Chondrocyte (in vitro differentiated cells): ENCODE measurements at regions not wholly inside any gene's neighbourhood (a gene's known extent, or its start where the extent isn't known, plus 50 kb on each side); places are given as distances from the start of the nearest gene placed in this dataset.

Source experiments
- DNase-seq: peaks from one replicate; pipeline ENCODE4 v3.0.0; 2021; ENCODE audit warnings: mixed read lengths, low spot score
- H3K27ac Mint-ChIP-seq: one replicate; pipeline ENCODE4 v1.8.0; 2021; ENCODE audit warnings: mild to moderate bottlenecking, moderate library complexity, mixed read lengths; ENCODE audit not compliant: unreplicated experiment
- H3K27me3 Mint-ChIP-seq: 2 replicates; pipeline ENCODE4 v1.8.0; 2021; ENCODE audit warnings: low read depth, mixed read lengths
- H3K36me3 Mint-ChIP-seq: 2 replicates; pipeline ENCODE4 v1.8.0; 2021; ENCODE audit warnings: low read depth, mixed read lengths
- H3K4me1 Mint-ChIP-seq: 2 replicates; pipeline ENCODE4 v1.8.0; 2021; ENCODE audit warnings: low read depth, mild to moderate bottlenecking, mixed read lengths
- H3K4me3 Mint-ChIP-seq: one replicate; pipeline ENCODE4 v1.8.0; 2021; ENCODE audit warnings: mild to moderate bottlenecking, moderate library complexity, mixed read lengths; ENCODE audit not compliant: unreplicated experiment
- H3K9me3 Mint-ChIP-seq: 2 replicates; pipeline ENCODE4 v1.8.0; 2021; ENCODE audit warnings: low read depth, mixed read lengths
- TF ChIP-seq, protein P1 (sequence below): fragments of 200-600 bp; sonication (generic); IDR thresholded peaks from 2 replicates; pipeline ENCODE4 v1.5.0; 2021; ENCODE audit warnings: antibody characterized with exemption, mild to moderate bottlenecking, moderate library complexity

GRCh38 chr21:41075656-41076055 lies 92.3 kb upstream of the BACE2 start:
- Mint-ChIP-seq H3K36me3 (no peaks in the 10 kb centered on the region), H3K27ac (no peak overlapping the region), H3K4me3 (no peak overlapping the region), H3K4me1 (no peaks in the 10 kb centered on the region), H3K27me3 (peaks cover 6% of the 10 kb centered on the region), H3K9me3 (no peaks in the 10 kb centered on the region)
- no peak for DNase-seq
- TF ChIP-seq, protein P1, sequence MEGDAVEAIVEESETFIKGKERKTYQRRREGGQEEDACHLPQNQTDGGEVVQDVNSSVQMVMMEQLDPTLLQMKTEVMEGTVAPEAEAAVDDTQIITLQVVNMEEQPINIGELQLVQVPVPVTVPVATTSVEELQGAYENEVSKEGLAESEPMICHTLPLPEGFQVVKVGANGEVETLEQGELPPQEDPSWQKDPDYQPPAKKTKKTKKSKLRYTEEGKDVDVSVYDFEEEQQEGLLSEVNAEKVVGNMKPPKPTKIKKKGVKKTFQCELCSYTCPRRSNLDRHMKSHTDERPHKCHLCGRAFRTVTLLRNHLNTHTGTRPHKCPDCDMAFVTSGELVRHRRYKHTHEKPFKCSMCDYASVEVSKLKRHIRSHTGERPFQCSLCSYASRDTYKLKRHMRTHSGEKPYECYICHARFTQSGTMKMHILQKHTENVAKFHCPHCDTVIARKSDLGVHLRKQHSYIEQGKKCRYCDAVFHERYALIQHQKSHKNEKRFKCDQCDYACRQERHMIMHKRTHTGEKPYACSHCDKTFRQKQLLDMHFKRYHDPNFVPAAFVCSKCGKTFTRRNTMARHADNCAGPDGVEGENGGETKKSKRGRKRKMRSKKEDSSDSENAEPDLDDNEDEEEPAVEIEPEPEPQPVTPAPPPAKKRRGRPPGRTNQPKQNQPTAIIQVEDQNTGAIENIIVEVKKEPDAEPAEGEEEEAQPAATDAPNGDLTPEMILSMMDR = no peak

DNA sequence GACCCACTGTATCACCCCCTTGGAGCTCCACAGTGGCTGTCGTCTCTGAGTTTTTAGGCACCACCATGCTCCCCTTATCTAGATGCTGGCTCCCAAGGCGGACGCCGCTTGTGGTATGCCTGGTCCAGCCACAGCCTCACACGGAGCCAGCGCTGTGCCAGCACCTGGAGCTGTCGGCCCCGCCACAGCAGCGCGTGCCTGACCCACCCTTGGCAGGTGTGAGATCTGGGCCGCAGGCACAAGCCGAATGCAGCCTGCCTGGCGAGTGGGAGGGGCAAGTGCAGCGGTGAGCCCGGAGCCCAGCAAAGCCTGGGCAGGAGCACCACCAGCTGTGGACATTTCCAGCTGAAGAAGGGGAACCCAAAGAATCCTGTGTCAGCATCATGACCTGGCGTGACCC lies 91.9 kb upstream of the BACE2 start:
- Mint-ChIP-seq H3K27ac (no peak overlapping the region), H3K9me3 (no peaks in the 10 kb centered on the region), H3K27me3 (peaks cover 6% of the 10 kb centered on the region), H3K36me3 (no peaks in the 10 kb centered on the region), H3K4me1 (no peaks in the 10 kb centered on the region), H3K4me3 (no peak overlapping the region)
- TF ChIP-seq, protein P1 = no peak
- DNase-seq = no peak

- TF ChIP-seq, protein P1 = no peak
- H3K4me1 Mint-ChIP-seq = no peaks in the 10 kb centered on the region
- H3K36me3 Mint-ChIP-seq = no peaks in the 10 kb centered on the region
- no peaks in the 10 kb centered on the region for H3K9me3 Mint-ChIP-seq
- no peak overlapping the region for H3K27ac Mint-ChIP-seq
- no peak for DNase-seq
- no peak overlapping the region for H3K4me3 Mint-ChIP-seq
- H3K27me3 Mint-ChIP-seq = peaks cover 4% of the 10 kb centered on the region
Observed at GRCh38 chr21:41079159-41079558, 88.8 kb upstream of the BACE2 start.

GRCh38 chr21:41080485-41081121 lies 87.4 kb upstream of the BACE2 start:
- no peak overlapping the region for H3K4me3 Mint-ChIP-seq
- H3K27me3 Mint-ChIP-seq = peaks cover 7% of the 10 kb centered on the region
- no peaks in the 10 kb centered on the region for H3K36me3 Mint-ChIP-seq
- no peak overlapping the region for H3K27ac Mint-ChIP-seq
- TF ChIP-seq, protein P1 = no peak
- no peak for DNase-seq
- H3K4me1 Mint-ChIP-seq = no peaks in the 10 kb centered on the region
- no peaks in the 10 kb centered on the region for H3K9me3 Mint-ChIP-seq

GRCh38 chr21:41086569-41086968 lies 81.4 kb upstream of the BACE2 start:
- H3K4me3 Mint-ChIP-seq = no peak overlapping the region
- no peaks in the 10 kb centered on the region for H3K9me3 Mint-ChIP-seq
- no peak for DNase-seq
- TF ChIP-seq, protein P1 = no peak
- H3K4me1 Mint-ChIP-seq = peaks cover 2% of the 10 kb centered on the region
- no peaks in the 10 kb centered on the region for H3K36me3 Mint-ChIP-seq
- no peak overlapping the region for H3K27ac Mint-ChIP-seq
- peaks cover 12% of the 10 kb centered on the region for H3K27me3 Mint-ChIP-seq
